ENCODE measurements at regions not wholly inside any gene's neighbourhood (a gene's known extent, or its start where the extent isn't known, plus 50 kb on each side); places are given as distances from the start of the nearest gene placed in this dataset.
"Not testable (repeated sequence)": the region's sequence is repeated elsewhere in the genome, so short reads cannot be mapped to it uniquely, and the experiment has no call there.

GRCh38 chr13:75986818-75987217 lies 350.7 kb downstream of the LMO7 start:
- no peaks in the 10 kb centered on the region for H3K27me3 ChIP-seq (ENCODE audit: control insufficient read depth in 1 of 2, insufficient read depth in 2 of 2, low read length in 2 of 2)
- H3K36me3 ChIP-seq (ENCODE audit: control insufficient read depth in 1 of 2, insufficient read depth in 2 of 2, low read length in 2 of 2) = no peaks in the 10 kb centered on the region
- no peak overlapping the region for H3K9ac ChIP-seq (ENCODE audit: low read depth in 1 of 2, low read length in 2 of 2)

DNA sequence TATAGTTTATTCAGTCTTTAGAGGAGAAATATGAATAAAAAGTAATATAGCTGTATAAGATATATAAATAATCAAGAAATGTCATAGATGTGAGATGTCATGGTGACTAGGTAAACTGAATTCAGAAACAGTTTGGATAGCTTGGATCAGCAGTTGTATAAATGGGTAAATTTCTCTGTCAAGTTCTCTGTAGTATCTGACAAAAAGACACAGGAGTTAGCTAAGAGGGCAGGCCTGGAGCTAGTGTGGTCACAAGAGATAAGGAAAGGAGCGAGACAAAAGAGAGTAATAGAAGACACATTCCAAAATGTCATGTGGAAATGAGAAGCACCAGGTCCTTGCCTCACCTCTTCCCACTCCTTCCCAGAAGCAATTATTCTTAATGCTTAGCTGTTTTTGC lies 349.0 kb downstream of the LMO7 start:
- Histone ChIP-seq H3K9me3 (ENCODE audit: control insufficient read depth in 1 of 2, low read length in 2 of 2) (no peaks in the 10 kb centered on the region), H3K4me1 (ENCODE audit: control insufficient read depth in 1 of 2, insufficient read depth in 2 of 2, low read length in 2 of 2) (peaks cover 0 to 4% of the 10 kb centered on the region in 2 donors), H3K4me3 (ENCODE audit: low read depth in 1 of 2, low read length in 2 of 2) (no peak overlapping the region), H3K27me3 (ENCODE audit: control insufficient read depth in 1 of 2, insufficient read depth in 2 of 2, low read length in 2 of 2) (no peaks in the 10 kb centered on the region), H3K9ac (ENCODE audit: low read depth in 1 of 2, low read length in 2 of 2) (no peak overlapping the region), H3K27ac (ENCODE audit: low read depth, low read length) (no peak overlapping the region), H3K36me3 (ENCODE audit: control insufficient read depth in 1 of 2, insufficient read depth in 2 of 2, low read length in 2 of 2) (no peaks in the 10 kb centered on the region)

More at GRCh38 chr13:75986818-75987217, 350.7 kb downstream of the LMO7 start:
- Histone ChIP-seq H3K27ac (ENCODE audit: low read depth, low read length) (no peak overlapping the region), H3K9me3 (ENCODE audit: control insufficient read depth in 1 of 2, low read length in 2 of 2) (no peaks in the 10 kb centered on the region), H3K4me1 (ENCODE audit: control insufficient read depth in 1 of 2, insufficient read depth in 2 of 2, low read length in 2 of 2) (no peaks in the 10 kb centered on the region), H3K4me3 (ENCODE audit: low read depth in 1 of 2, low read length in 2 of 2) (no peak overlapping the region)

GRCh38 chr13:75978818-75979217 lies 342.7 kb downstream of the LMO7 start:
- no peak overlapping the region for H3K27ac ChIP-seq (ENCODE audit: low read depth, low read length)
- H3K27me3 ChIP-seq (ENCODE audit: control insufficient read depth in 1 of 2, insufficient read depth in 2 of 2, low read length in 2 of 2) = no peaks in the 10 kb centered on the region
- no peaks in the 10 kb centered on the region for H3K9me3 ChIP-seq (ENCODE audit: control insufficient read depth in 1 of 2, low read length in 2 of 2)
- no peak overlapping the region for H3K4me3 ChIP-seq (ENCODE audit: low read depth in 1 of 2, low read length in 2 of 2)
- H3K9ac ChIP-seq (ENCODE audit: low read depth in 1 of 2, low read length in 2 of 2) = no peak overlapping the region
- no peaks in the 10 kb centered on the region for H3K36me3 ChIP-seq (ENCODE audit: control insufficient read depth in 1 of 2, insufficient read depth in 2 of 2, low read length in 2 of 2)
- H3K4me1 ChIP-seq (ENCODE audit: control insufficient read depth in 1 of 2, insufficient read depth in 2 of 2, low read length in 2 of 2) = peaks cover 0 to 4% of the 10 kb centered on the region in 2 donors

GRCh38 chr13:75968103-75968838 lies 332.1 kb downstream of the LMO7 start:
- Histone ChIP-seq H3K27ac (ENCODE audit: low read depth, low read length) (no peak overlapping the region), H3K4me1 (ENCODE audit: control insufficient read depth in 1 of 2, insufficient read depth in 2 of 2, low read length in 2 of 2) (no peaks in the 10 kb centered on the region), H3K9ac (ENCODE audit: low read depth in 1 of 2, low read length in 2 of 2) (no peak overlapping the region), H3K9me3 (ENCODE audit: control insufficient read depth in 1 of 2, low read length in 2 of 2) (no peaks in the 10 kb centered on the region), H3K4me3 (ENCODE audit: low read depth in 1 of 2, low read length in 2 of 2) (no peak overlapping the region), H3K27me3 (ENCODE audit: control insufficient read depth in 1 of 2, insufficient read depth in 2 of 2, low read length in 2 of 2) (no peaks in the 10 kb centered on the region), H3K36me3 (ENCODE audit: control insufficient read depth in 1 of 2, insufficient read depth in 2 of 2, low read length in 2 of 2) (no peaks in the 10 kb centered on the region)

DNA sequence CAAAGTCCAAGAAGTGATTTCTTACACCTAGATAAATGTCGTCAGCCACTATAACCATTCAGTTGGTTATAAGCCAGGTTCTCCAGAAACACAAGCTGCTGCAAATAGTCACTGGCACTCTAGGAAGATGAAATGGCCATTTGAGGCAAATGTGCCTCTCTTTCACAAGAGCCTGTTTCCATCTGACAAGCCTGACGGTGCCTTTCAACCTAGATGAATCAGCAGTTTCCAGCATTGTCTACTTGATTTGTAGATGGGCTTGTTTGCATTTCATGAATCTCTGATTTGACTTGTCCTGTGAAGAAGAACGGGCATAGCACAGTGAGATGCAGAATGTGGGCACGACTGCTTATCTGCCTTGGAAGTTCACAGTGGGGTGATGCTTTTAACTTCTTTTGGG lies 327.2 kb downstream of the LMO7 start:
- Histone ChIP-seq H3K27me3 (ENCODE audit: control insufficient read depth in 1 of 2, insufficient read depth in 2 of 2, low read length in 2 of 2) (no peaks in the 10 kb centered on the region), H3K36me3 (ENCODE audit: control insufficient read depth in 1 of 2, insufficient read depth in 2 of 2, low read length in 2 of 2) (no peaks in the 10 kb centered on the region), H3K9me3 (ENCODE audit: control insufficient read depth in 1 of 2, low read length in 2 of 2) (no peaks in the 10 kb centered on the region), H3K27ac (ENCODE audit: low read depth, low read length) (no peak overlapping the region), H3K4me1 (ENCODE audit: control insufficient read depth in 1 of 2, insufficient read depth in 2 of 2, low read length in 2 of 2) (no peaks in the 10 kb centered on the region), H3K4me3 (ENCODE audit: low read depth in 1 of 2, low read length in 2 of 2) (no peak overlapping the region), H3K9ac (ENCODE audit: low read depth in 1 of 2, low read length in 2 of 2) (no peak overlapping the region)

- H3K36me3 ChIP-seq (ENCODE audit: control insufficient read depth in 1 of 2, insufficient read depth in 2 of 2, low read length in 2 of 2) = no peaks in the 10 kb centered on the region
Measured at GRCh38 chr13:75961911-75962310, 325.8 kb downstream of the LMO7 start.

GRCh38 chr13:75960538-75960994 lies 324.4 kb downstream of the LMO7 start:
- H3K36me3 ChIP-seq (ENCODE audit: control insufficient read depth in 1 of 2, insufficient read depth in 2 of 2, low read length in 2 of 2) = no peaks in the 10 kb centered on the region
- H3K4me1 ChIP-seq (ENCODE audit: control insufficient read depth in 1 of 2, insufficient read depth in 2 of 2, low read length in 2 of 2) = no peaks in the 10 kb centered on the region
- no peaks in the 10 kb centered on the region for H3K9me3 ChIP-seq (ENCODE audit: control insufficient read depth in 1 of 2, low read length in 2 of 2)
- no peak overlapping the region for H3K27ac ChIP-seq (ENCODE audit: low read depth, low read length)
- H3K9ac ChIP-seq (ENCODE audit: low read depth in 1 of 2, low read length in 2 of 2) = no peak overlapping the region
- no peak overlapping the region for H3K4me3 ChIP-seq (ENCODE audit: low read depth in 1 of 2, low read length in 2 of 2)
- no peaks in the 10 kb centered on the region for H3K27me3 ChIP-seq (ENCODE audit: control insufficient read depth in 1 of 2, insufficient read depth in 2 of 2, low read length in 2 of 2)

More at GRCh38 chr13:75961911-75962310, 325.8 kb downstream of the LMO7 start:
- Histone ChIP-seq H3K27ac (ENCODE audit: low read depth, low read length) (no peak overlapping the region), H3K27me3 (ENCODE audit: control insufficient read depth in 1 of 2, insufficient read depth in 2 of 2, low read length in 2 of 2) (no peaks in the 10 kb centered on the region), H3K9me3 (ENCODE audit: control insufficient read depth in 1 of 2, low read length in 2 of 2) (no peaks in the 10 kb centered on the region), H3K9ac (ENCODE audit: low read depth in 1 of 2, low read length in 2 of 2) (no peak overlapping the region), H3K4me3 (ENCODE audit: low read depth in 1 of 2, low read length in 2 of 2) (no peak overlapping the region), H3K4me1 (ENCODE audit: control insufficient read depth in 1 of 2, insufficient read depth in 2 of 2, low read length in 2 of 2) (no peaks in the 10 kb centered on the region)

DNA sequence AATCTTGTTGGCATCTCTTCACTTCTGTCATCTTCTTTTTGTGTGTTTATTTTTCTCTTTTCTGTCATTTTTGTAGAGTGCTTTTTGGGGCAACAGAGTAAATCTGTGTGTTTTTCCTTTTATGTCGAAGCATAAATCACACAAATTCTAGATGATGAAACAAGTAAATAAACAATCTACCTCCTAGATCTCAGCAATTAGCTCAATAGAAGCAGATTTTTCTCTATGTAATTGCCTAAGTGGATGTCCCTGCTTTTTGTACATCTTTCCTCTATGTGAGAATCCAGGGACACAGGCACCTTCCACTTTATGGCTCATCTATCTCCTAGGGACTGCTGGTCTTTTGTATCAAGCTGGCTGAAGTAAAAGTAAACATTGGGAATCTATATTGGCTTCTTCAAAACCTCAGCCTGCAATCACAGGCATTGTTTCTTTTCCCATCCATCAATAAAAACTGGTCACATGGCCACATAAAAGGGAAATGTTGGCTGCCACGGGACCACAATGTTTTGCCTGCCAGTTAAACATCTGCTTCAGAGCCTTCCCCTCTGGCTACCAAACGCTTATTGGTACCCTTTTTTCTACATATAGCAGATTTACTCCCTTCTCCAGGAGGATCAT lies 323.8 kb downstream of the LMO7 start:
- no peaks in the 10 kb centered on the region for H3K9me3 ChIP-seq (ENCODE audit: control insufficient read depth in 1 of 2, low read length in 2 of 2)
- H3K27ac ChIP-seq (ENCODE audit: low read depth, low read length) = no peak overlapping the region
- no peaks in the 10 kb centered on the region for H3K4me1 ChIP-seq (ENCODE audit: control insufficient read depth in 1 of 2, insufficient read depth in 2 of 2, low read length in 2 of 2)
- H3K27me3 ChIP-seq (ENCODE audit: control insufficient read depth in 1 of 2, insufficient read depth in 2 of 2, low read length in 2 of 2) = no peaks in the 10 kb centered on the region
- H3K4me3 ChIP-seq (ENCODE audit: low read depth in 1 of 2, low read length in 2 of 2) = no peak overlapping the region
- no peaks in the 10 kb centered on the region for H3K36me3 ChIP-seq (ENCODE audit: control insufficient read depth in 1 of 2, insufficient read depth in 2 of 2, low read length in 2 of 2)
- no peak overlapping the region for H3K9ac ChIP-seq (ENCODE audit: low read depth in 1 of 2, low read length in 2 of 2)

DNA sequence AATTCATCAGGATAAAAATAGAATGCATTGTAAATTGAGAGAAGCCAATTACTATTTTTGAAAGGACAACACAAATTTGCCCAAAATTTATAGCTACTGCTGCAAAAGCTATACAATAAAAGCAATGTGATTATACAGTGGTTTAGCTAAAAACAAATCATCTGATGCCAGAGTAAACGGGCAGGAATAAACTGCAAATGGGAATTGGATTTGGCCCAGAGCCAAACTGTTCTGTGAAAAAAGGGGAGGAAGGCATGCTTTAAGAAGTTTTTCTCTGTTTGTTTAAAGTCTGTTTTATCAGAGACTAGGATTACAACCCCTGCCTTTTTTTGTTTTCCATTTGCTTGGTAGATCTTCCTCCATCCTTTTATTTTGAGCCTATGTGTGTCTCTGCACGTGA lies 317.5 kb downstream of the LMO7 start:
- not testable (repeated sequence) for H3K4me3 ChIP-seq (ENCODE audit: low read depth in 1 of 2, low read length in 2 of 2); H3K27me3 ChIP-seq (ENCODE audit: control insufficient read depth in 1 of 2, insufficient read depth in 2 of 2, low read length in 2 of 2); H3K9me3 ChIP-seq (ENCODE audit: control insufficient read depth in 1 of 2, low read length in 2 of 2); H3K36me3 ChIP-seq (ENCODE audit: control insufficient read depth in 1 of 2, insufficient read depth in 2 of 2, low read length in 2 of 2); H3K27ac ChIP-seq (ENCODE audit: low read depth, low read length); H3K9ac ChIP-seq (ENCODE audit: low read depth in 1 of 2, low read length in 2 of 2); H3K4me1 ChIP-seq (ENCODE audit: control insufficient read depth in 1 of 2, insufficient read depth in 2 of 2, low read length in 2 of 2)

DNA sequence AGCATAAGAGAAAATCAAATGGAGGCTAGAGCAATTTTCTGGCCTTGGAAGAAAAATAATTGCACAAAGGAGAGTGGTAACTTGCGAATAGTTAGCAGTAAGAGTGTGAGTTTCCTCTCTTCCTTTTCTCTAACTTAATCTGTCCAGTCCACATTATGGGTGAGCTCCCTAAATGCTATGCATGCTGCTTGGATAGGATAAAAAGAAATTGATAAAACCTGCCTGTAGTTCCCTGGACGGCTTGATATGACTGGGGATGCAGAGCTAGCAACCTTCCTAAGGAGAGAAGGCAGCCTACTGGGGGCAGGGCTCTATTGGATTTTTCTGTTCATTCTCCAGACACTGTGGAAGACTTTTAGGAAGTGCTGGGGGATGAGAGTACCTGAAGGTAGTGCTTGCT lies 311.3 kb downstream of the LMO7 start:
- Histone ChIP-seq H3K4me3 (ENCODE audit: low read depth in 1 of 2, low read length in 2 of 2) (no peak overlapping the region), H3K36me3 (ENCODE audit: control insufficient read depth in 1 of 2, insufficient read depth in 2 of 2, low read length in 2 of 2) (no peaks in the 10 kb centered on the region), H3K27me3 (ENCODE audit: control insufficient read depth in 1 of 2, insufficient read depth in 2 of 2, low read length in 2 of 2) (no peaks in the 10 kb centered on the region), H3K9me3 (ENCODE audit: control insufficient read depth in 1 of 2, low read length in 2 of 2) (no peaks in the 10 kb centered on the region), H3K27ac (ENCODE audit: low read depth, low read length) (no peak overlapping the region), H3K4me1 (ENCODE audit: control insufficient read depth in 1 of 2, insufficient read depth in 2 of 2, low read length in 2 of 2) (no peaks in the 10 kb centered on the region), H3K9ac (ENCODE audit: low read depth in 1 of 2, low read length in 2 of 2) (no peak overlapping the region)

All from duodenal mucosa (tissue), 2 donors.